ENCODE measurements at regions not wholly inside any gene's neighbourhood (a gene's known extent, or its start where the extent isn't known, plus 50 kb on each side); places are given as distances from the start of the nearest gene placed in this dataset.

DNA sequence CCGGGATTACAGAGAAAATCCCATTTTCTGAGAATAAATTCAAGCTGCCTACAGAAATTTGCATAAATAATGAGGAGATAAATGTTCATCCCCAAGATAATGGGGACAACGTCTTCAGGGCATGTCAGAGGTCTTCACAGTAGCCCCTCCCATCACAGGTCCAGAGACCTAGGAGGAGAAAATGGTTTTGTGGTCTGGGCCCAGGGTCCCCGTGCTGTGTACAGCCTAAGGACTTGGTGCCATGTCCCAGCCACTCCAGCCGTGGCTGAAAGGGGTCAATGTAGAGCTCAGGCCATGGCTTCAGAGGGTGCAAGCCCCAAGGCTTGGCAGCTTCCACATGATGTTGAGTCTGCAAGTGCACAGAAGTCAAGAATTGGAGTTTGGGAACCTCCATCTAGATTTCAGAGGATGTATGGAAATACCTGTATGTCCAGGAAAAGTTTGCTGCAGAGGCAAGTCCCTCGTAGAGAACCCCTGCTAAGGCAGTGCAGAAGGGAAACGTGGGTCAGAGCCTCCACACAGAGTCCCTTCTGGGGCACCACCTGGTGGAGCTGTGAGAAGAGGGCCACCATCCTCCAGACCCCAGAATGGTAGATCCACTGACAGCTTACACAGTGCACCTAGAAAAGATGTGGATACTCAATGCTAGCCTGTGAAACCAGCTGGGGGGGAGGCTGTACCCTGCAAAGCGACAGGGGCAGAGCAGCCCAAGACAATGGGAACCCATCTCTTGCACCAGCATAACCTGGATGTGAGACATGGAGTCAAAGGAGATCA is 176.3 kb downstream of the RASSF9 start:
- Mint-ChIP-seq H3K4me3 (ENCODE audit: unreplicated experiment) (no peak overlapping the region), H3K36me3 (ENCODE audit: unreplicated experiment) (no peaks in the 10 kb centered on the region), H3K9me3 (ENCODE audit: unreplicated experiment) (peaks cover 19% of the 10 kb centered on the region), H3K4me1 (ENCODE audit: unreplicated experiment) (no peaks in the 10 kb centered on the region), H3K27ac (ENCODE audit: unreplicated experiment) (no peak overlapping the region), H3K27me3 (ENCODE audit: unreplicated experiment) (peaks cover 5% of the 10 kb centered on the region)
- DNase-seq (ENCODE audit: extremely low spot score, unreplicated experiment): no peak
- TF ChIP-seq, protein P1, sequence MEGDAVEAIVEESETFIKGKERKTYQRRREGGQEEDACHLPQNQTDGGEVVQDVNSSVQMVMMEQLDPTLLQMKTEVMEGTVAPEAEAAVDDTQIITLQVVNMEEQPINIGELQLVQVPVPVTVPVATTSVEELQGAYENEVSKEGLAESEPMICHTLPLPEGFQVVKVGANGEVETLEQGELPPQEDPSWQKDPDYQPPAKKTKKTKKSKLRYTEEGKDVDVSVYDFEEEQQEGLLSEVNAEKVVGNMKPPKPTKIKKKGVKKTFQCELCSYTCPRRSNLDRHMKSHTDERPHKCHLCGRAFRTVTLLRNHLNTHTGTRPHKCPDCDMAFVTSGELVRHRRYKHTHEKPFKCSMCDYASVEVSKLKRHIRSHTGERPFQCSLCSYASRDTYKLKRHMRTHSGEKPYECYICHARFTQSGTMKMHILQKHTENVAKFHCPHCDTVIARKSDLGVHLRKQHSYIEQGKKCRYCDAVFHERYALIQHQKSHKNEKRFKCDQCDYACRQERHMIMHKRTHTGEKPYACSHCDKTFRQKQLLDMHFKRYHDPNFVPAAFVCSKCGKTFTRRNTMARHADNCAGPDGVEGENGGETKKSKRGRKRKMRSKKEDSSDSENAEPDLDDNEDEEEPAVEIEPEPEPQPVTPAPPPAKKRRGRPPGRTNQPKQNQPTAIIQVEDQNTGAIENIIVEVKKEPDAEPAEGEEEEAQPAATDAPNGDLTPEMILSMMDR (IDR thresholded peaks at IDR 0.05): no peak

DNA sequence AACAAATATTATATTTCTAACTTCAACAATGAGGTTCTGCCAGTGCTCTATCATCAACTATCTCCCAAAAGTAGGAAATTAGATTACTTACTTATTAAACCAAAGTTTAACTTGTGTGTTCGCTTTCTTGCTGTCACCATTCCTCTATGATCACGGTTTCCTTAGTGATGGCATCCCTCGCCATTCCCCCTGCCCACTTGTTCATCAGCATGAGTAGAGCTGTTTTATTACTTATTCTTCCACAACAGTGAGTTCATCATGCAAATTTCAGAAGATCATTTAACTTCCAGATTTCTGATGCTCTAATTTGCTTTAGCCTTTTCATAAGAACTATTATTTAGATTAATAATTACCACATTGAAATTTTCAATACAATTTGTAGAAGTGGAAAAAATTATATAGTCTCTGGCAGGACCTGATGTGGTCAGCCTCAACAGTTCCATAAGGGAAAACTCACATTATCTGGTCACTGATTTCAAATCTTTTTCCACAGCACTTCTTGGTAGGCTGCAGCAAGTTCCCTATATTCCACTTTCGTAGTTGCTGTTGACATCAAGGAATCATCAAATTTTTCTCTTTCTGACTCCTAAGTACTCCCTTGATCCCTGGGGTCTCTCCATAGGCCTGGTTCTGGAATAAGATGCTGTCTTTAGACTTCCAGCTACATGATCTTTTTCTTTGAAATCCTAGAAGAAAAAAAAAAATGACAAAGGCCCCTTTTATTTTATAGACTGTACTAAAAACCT is 174.6 kb downstream of the RASSF9 start:
- no peak overlapping the region for H3K27ac Mint-ChIP-seq (ENCODE audit: unreplicated experiment)
- no peaks in the 10 kb centered on the region for H3K36me3 Mint-ChIP-seq (ENCODE audit: unreplicated experiment)
- peaks cover 6% of the 10 kb centered on the region for H3K27me3 Mint-ChIP-seq (ENCODE audit: unreplicated experiment)
- no peak for DNase-seq (ENCODE audit: extremely low spot score, unreplicated experiment)
- no peaks in the 10 kb centered on the region for H3K4me1 Mint-ChIP-seq (ENCODE audit: unreplicated experiment)
- peaks cover 19% of the 10 kb centered on the region for H3K9me3 Mint-ChIP-seq (ENCODE audit: unreplicated experiment)
- TF ChIP-seq, protein P1 (IDR thresholded peaks at IDR 0.05): no peak
- H3K4me3 Mint-ChIP-seq (ENCODE audit: unreplicated experiment): no peak overlapping the region

DNA sequence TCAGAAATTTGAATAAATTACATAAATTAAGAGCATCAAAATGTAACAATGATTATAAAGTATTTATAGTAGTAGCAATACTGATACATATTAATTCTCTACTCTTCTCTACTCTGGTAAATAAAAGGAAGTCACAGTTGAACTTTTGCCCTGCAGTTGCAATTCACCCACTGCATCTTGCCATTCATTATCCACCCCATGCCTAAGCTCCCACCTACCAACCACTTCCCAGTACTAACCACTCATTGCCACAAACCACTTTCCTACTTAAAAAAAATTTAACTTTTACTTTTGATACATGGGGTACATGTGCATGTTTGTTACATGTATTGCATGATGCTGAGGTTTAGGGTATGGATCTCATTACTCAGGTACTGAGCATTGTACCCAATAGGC is 174.0 kb downstream of the RASSF9 start:
- Mint-ChIP-seq H3K27ac (ENCODE audit: unreplicated experiment) (no peak overlapping the region), H3K9me3 (ENCODE audit: unreplicated experiment) (peaks cover 19% of the 10 kb centered on the region), H3K4me1 (ENCODE audit: unreplicated experiment) (no peaks in the 10 kb centered on the region), H3K27me3 (ENCODE audit: unreplicated experiment) (peaks cover 6% of the 10 kb centered on the region), H3K36me3 (ENCODE audit: unreplicated experiment) (no peaks in the 10 kb centered on the region), H3K4me3 (ENCODE audit: unreplicated experiment) (no peak overlapping the region)
- DNase-seq (ENCODE audit: extremely low spot score, unreplicated experiment): no peak
- TF ChIP-seq, protein P1 (IDR thresholded peaks at IDR 0.05): no peak

DNA sequence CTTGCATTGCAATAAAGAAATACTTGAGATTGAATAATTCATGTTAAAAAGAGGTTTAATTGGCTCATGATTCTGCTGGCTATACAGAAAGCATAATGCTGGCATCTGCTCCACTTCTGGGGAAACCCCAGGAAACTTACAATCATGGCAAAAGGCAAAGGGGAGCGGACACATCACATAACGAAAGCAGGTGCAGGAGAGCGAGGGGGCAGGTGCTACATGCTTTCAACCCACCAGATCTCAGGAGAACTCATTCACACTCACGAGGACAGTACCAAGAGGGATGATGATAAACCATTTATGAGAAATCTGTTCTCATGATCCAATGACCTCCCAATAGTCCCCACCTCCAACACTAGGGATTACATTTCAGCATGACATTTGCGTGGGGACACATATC is 172.6 kb downstream of the RASSF9 start:
- Mint-ChIP-seq H3K4me1 (ENCODE audit: unreplicated experiment) (no peaks in the 10 kb centered on the region), H3K4me3 (ENCODE audit: unreplicated experiment) (no peak overlapping the region), H3K36me3 (ENCODE audit: unreplicated experiment) (no peaks in the 10 kb centered on the region), H3K9me3 (ENCODE audit: unreplicated experiment) (peaks cover 11% of the 10 kb centered on the region), H3K27me3 (ENCODE audit: unreplicated experiment) (peaks cover 6% of the 10 kb centered on the region), H3K27ac (ENCODE audit: unreplicated experiment) (no peak overlapping the region)
- TF ChIP-seq, protein P1 (IDR thresholded peaks at IDR 0.05): no peak
- DNase-seq (ENCODE audit: extremely low spot score, unreplicated experiment): no peak

DNA sequence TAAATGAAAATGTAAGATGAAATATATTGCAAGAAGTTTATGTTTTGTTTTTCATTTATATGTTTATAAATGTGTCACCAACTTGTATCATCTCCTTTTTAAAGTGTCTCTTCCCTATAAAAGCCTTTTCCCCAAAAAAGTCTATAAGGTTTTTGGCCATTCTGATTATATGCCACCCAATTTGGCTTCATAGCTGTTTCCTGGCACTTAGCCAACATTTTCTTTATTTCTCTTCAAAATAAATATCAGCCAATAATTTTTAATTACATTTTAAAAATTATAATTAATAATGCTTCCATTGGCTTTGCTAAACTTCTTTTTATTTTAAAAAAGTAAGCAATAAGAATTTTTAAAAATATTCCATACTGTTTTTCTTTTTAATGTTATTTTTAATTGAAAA is 171.8 kb downstream of the RASSF9 start:
- Mint-ChIP-seq H3K27me3 (ENCODE audit: unreplicated experiment) (peaks cover 6% of the 10 kb centered on the region), H3K4me1 (ENCODE audit: unreplicated experiment) (no peaks in the 10 kb centered on the region), H3K36me3 (ENCODE audit: unreplicated experiment) (no peaks in the 10 kb centered on the region), H3K9me3 (ENCODE audit: unreplicated experiment) (peaks cover 9% of the 10 kb centered on the region), H3K4me3 (ENCODE audit: unreplicated experiment) (no peak overlapping the region), H3K27ac (ENCODE audit: unreplicated experiment) (no peak overlapping the region)
- TF ChIP-seq, protein P1 (IDR thresholded peaks at IDR 0.05): no peak
- DNase-seq (ENCODE audit: extremely low spot score, unreplicated experiment): no peak
